ENCODE measurements at regions not wholly inside any gene's neighbourhood (a gene's known extent, or its start where the extent isn't known, plus 50 kb on each side); places are given as distances from the start of the nearest gene placed in this dataset.

GRCh38 chr13:22252281-22252830, 581.5 kb downstream of the FGF9 start (continued):
- TF ChIP-seq ZNF462 (CRISPR knock-in tag; IDR thresholded peaks at IDR 0.05) (no peak), STAT1 (IDR thresholded peaks at IDR 0.05; ENCODE audit: unreplicated experiment) (no peak), JUNB (IDR thresholded peaks at IDR 0.05; ENCODE audit: unreplicated experiment) (no peak), ZNF331 (CRISPR knock-in tag; IDR thresholded peaks at IDR 0.05; ENCODE audit: low read depth) (no peak), CREB1 (CRISPR knock-in tag; IDR thresholded peaks at IDR 0.05; ENCODE audit: low read depth) (no peak), EZH2phosphoT487 (IDR thresholded peaks at IDR 0.05; ENCODE audit: unreplicated experiment) (no peak)

- no peak overlapping the region for H3K27ac ChIP-seq (ENCODE audit: low read depth)
- H3K9me3 Mint-ChIP-seq: no peaks in the 10 kb centered on the region
- no peak overlapping the region for H3K27ac Mint-ChIP-seq
- H3K4me2 ChIP-seq: no peak overlapping the region
- H3K9me2 ChIP-seq (ENCODE audit: insufficient read depth): no peaks in the 10 kb centered on the region
- no peaks in the 10 kb centered on the region for H3K4me1 ChIP-seq (ENCODE audit: insufficient read depth)
- DNase-seq (ENCODE audit: low spot score) (no peak), ATAC-seq (no peak)
- H3K4me1 Mint-ChIP-seq: no peaks in the 10 kb centered on the region
- no peak overlapping the region for H3K4me3 Mint-ChIP-seq
- H3K36me3 ChIP-seq (ENCODE audit: insufficient read depth): no peaks in the 10 kb centered on the region
- H3F3A ChIP-seq (replicated peaks; ENCODE audit: low read depth): no peaks in the 10 kb centered on the region
- H3K36me3 Mint-ChIP-seq (ENCODE audit: low read depth): no peaks in the 10 kb centered on the region
- H4K20me1 ChIP-seq (replicated peaks; ENCODE audit: insufficient read depth): no peaks in the 10 kb centered on the region
- peaks cover 2% of the 10 kb centered on the region for H3K27me3 Mint-ChIP-seq (ENCODE audit: insufficient read depth, low read depth, poor library complexity)
- H3K27me3 ChIP-seq (ENCODE audit: insufficient read depth): no peaks in the 10 kb centered on the region
- no peaks in the 10 kb centered on the region; the same call in 1 of the 2 replicates for H3K79me2 ChIP-seq (replicated peaks; ENCODE audit: insufficient read depth)
- H2AFZ ChIP-seq: no peak overlapping the region
- H3K4me3 ChIP-seq: no peak overlapping the region
- no peak for TF ChIP-seq JUNB (IDR thresholded peaks at IDR 0.05; ENCODE audit: unreplicated experiment)
- TF ChIP-seq CREB1 (CRISPR knock-in tag; IDR thresholded peaks at IDR 0.05; ENCODE audit: low read depth): no peak
- TF ChIP-seq EZH2 (IDR thresholded peaks at IDR 0.05; ENCODE audit: low read depth, unreplicated experiment): no peak
- TF ChIP-seq ZNF331 (CRISPR knock-in tag; IDR thresholded peaks at IDR 0.05; ENCODE audit: low read depth): no peak
- TF ChIP-seq ETS1 (IDR thresholded peaks at IDR 0.05): no peak
- TF ChIP-seq ZNF462 (CRISPR knock-in tag; IDR thresholded peaks at IDR 0.05): no peak
- no peak for TF ChIP-seq STAT1 (IDR thresholded peaks at IDR 0.05; ENCODE audit: unreplicated experiment)
Observed at GRCh38 chr13:22253107-22253506, 582.2 kb downstream of the FGF9 start.

Measured in GM23338 (cell line).